SU-DHL-6 (cell line): ENCODE measurements at regions not wholly inside any gene's neighbourhood (a gene's known extent, or its start where the extent isn't known, plus 50 kb on each side); places are given as distances from the start of the nearest gene placed in this dataset.
"Not testable (repeated sequence)": the region's sequence is repeated elsewhere in the genome, so short reads cannot be mapped to it uniquely, and the experiment has no call there.

Experiments
- H2AFZ ChIP-seq: fragments of 200-600 bp; sonication (generic); 2 replicates; pipeline ENCODE4 v1.6.1; 2014; ENCODE audit warnings: low read depth, mild to moderate bottlenecking, moderate library complexity, mixed read lengths, antibody characterized with exemption, low read length; ENCODE audit not compliant: severe bottlenecking
- H3F3A ChIP-seq: fragments of 200-600 bp; shearing (Covaris generic); 2 replicates; pipeline ENCODE4 v1.6.0; 2016; ENCODE audit warnings: antibody characterized with exemption, mild to moderate bottlenecking; ENCODE audit not compliant: insufficient read depth
- H3K27ac ChIP-seq: fragments of 200-600 bp; sonication (generic); 2 replicates; pipeline ENCODE4 v1.5.1; 2016; ENCODE audit warnings: low read depth, mild to moderate bottlenecking, low read length, moderate library complexity, mixed read lengths
- H3K27me3 ChIP-seq: fragments of 200-600 bp; sonication (generic), shearing (Covaris generic); 2 replicates; pipeline ENCODE4 v1.6.0; 2014; ENCODE audit warnings: mild to moderate bottlenecking, low read length
- H3K36me3 ChIP-seq: fragments of 200-600 bp; sonication (generic); 2 replicates; pipeline ENCODE4 v1.6.1; 2014; ENCODE audit warnings: mild to moderate bottlenecking, low read length, mixed read lengths
- H3K4me2 ChIP-seq: fragments of 300-600, 200-600 bp; shearing (Covaris generic), sonication (generic); 2 replicates; pipeline ENCODE4 v1.6.0; 2014; ENCODE audit warnings: low read length, low read depth, mild to moderate bottlenecking; ENCODE audit not compliant: poor library complexity, severe bottlenecking
- H3K4me3 ChIP-seq: fragments of 200-600 bp; sonication (generic); 2 replicates; pipeline ENCODE4 v1.5.1; 2014; ENCODE audit warnings: antibody characterized with exemption, low read length, mild to moderate bottlenecking, mixed read lengths; ENCODE audit not compliant: insufficient read depth, poor library complexity, severe bottlenecking
- H3K79me2 ChIP-seq: fragments of 200-600 bp; sonication (generic); 2 replicates; pipeline ENCODE4 v1.6.1; 2014; ENCODE audit warnings: mild to moderate bottlenecking, low read length, moderate library complexity; ENCODE audit not compliant: insufficient read depth
- H3K9ac ChIP-seq: fragments of 200-600 bp; sonication (generic); 2 replicates; pipeline ENCODE4 v1.7.0; 2014; ENCODE audit warnings: mild to moderate bottlenecking, low read length
- H3K9me2 ChIP-seq: fragments of 200-600 bp; sonication (generic); replicated peaks from 2 replicates; pipeline ENCODE4 v1.6.1; 2014; ENCODE audit warnings: low read length; ENCODE audit not compliant: insufficient read depth
- H3K9me3 ChIP-seq: fragments of 200-600 bp; sonication (generic); 2 replicates; pipeline ENCODE4 v1.6.1; 2014; ENCODE audit warnings: low read length, mixed read lengths; ENCODE audit not compliant: insufficient read depth
- H4K20me1 ChIP-seq: fragments of 200-600 bp; sonication (generic); 2 replicates; pipeline ENCODE4 v1.6.1; 2014; ENCODE audit warnings: low read depth, mild to moderate bottlenecking, antibody characterized with exemption, low read length, moderate library complexity, mixed read lengths
- EZH2phosphoT487 ChIP-seq: fragments of 200-600 bp; sonication (generic), shearing (Covaris generic); conservative IDR thresholded peaks from 2 replicates; pipeline ENCODE4 v1.6.1; 2018; ENCODE audit warnings: mild to moderate bottlenecking, antibody characterized with exemption, low read length, moderate library complexity, mixed read lengths
- TF ChIP-seq, protein P1 (sequence below): fragments of 200-600 bp; sonication (generic); IDR thresholded peaks from one replicate; pipeline ENCODE4 v1.5.1; 2017; ENCODE audit warnings: antibody characterized with exemption, mild to moderate bottlenecking, low read length, moderate library complexity; ENCODE audit not compliant: insufficient read depth, poor library complexity, severe bottlenecking

DNA sequence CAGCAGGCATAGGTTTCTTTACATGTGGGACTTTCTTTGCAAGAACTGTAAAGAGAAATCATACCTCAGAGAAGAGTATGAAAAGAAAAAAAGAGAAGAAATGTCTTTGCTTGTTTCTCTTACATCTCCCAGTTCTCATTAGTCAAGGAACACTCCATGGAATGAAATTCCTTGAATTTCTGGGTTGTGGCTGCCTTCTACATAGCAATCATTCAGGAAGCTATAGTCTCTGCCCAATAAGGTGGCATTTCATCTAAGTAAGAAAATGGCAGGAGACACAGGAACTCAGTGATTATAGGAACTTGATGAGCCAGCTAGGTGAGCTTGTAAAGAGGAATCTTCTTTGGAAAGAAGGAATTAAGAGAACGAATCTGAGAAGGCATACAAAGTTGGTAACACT is 197.0 kb upstream of the FKBP1C start:
- Histone ChIP-seq H3K27ac (no peak overlapping the region), H3K27me3 (no peaks in the 10 kb centered on the region), H2AFZ (no peak overlapping the region)

DNA sequence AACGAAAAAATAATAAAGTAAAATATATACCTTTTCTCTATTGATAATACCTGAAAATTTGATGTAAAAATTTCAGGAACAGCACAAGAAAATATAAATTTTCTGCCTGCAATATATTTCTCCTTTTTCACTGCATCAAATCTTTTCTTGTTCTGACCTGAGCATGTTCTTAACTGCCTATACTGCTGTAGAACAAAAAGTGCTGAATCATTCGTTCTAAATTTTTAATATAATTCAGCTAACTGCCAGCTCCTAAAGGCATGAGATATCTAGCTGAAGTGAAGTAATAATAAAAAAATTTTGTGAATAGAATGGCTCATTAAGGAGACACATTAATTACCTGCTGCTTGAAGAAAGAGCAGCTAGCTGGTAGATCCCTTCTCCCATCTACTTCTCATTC is 188.6 kb upstream of the FKBP1C start:
- Histone ChIP-seq H3K27me3 (no peaks in the 10 kb centered on the region), H3K79me2 (no peaks in the 10 kb centered on the region), H3K9ac (no peak overlapping the region), H3K4me2 (no peak overlapping the region), H2AFZ (no peak overlapping the region), H3K9me3 (no peaks in the 10 kb centered on the region), H3K27ac (no peak overlapping the region), H3K36me3 (no peaks in the 10 kb centered on the region), H4K20me1 (no peaks in the 10 kb centered on the region), H3K9me2 (no peaks in the 10 kb centered on the region), H3K4me3 (no peak overlapping the region), H3F3A (no peaks in the 10 kb centered on the region)
- TF ChIP-seq, protein P1, sequence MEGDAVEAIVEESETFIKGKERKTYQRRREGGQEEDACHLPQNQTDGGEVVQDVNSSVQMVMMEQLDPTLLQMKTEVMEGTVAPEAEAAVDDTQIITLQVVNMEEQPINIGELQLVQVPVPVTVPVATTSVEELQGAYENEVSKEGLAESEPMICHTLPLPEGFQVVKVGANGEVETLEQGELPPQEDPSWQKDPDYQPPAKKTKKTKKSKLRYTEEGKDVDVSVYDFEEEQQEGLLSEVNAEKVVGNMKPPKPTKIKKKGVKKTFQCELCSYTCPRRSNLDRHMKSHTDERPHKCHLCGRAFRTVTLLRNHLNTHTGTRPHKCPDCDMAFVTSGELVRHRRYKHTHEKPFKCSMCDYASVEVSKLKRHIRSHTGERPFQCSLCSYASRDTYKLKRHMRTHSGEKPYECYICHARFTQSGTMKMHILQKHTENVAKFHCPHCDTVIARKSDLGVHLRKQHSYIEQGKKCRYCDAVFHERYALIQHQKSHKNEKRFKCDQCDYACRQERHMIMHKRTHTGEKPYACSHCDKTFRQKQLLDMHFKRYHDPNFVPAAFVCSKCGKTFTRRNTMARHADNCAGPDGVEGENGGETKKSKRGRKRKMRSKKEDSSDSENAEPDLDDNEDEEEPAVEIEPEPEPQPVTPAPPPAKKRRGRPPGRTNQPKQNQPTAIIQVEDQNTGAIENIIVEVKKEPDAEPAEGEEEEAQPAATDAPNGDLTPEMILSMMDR, result no peak
- TF ChIP-seq EZH2phosphoT487, result no peak

More for the DNA sequence above, 197.0 kb upstream of the FKBP1C start:
- no peak overlapping the region for H3K4me3 ChIP-seq
- no peak overlapping the region for H3K4me2 ChIP-seq
- TF ChIP-seq, protein P1, result no peak
- no peak for TF ChIP-seq EZH2phosphoT487
- H3K9ac ChIP-seq, result no peak overlapping the region
- H3K9me3 ChIP-seq, result no peaks in the 10 kb centered on the region
- no peaks in the 10 kb centered on the region for H3F3A ChIP-seq
- H4K20me1 ChIP-seq, result no peaks in the 10 kb centered on the region
- 0 out of 2 replicates have a peak, but pooled peaks cover 4% of the 10 kb centered on the region for H3K9me2 ChIP-seq
- H3K36me3 ChIP-seq, result no peaks in the 10 kb centered on the region
- H3K79me2 ChIP-seq, result no peaks in the 10 kb centered on the region

- no peak overlapping the region for H2AFZ ChIP-seq
- no peak overlapping the region for H3K4me2 ChIP-seq
- H3K4me3 ChIP-seq, result no peak overlapping the region
- no peaks in the 10 kb centered on the region for H3K36me3 ChIP-seq
- H3K79me2 ChIP-seq, result no peaks in the 10 kb centered on the region
- TF ChIP-seq, protein P1, result no peak
- no peak for TF ChIP-seq EZH2phosphoT487
- no peak overlapping the region for H3K9ac ChIP-seq
- H4K20me1 ChIP-seq, result no peaks in the 10 kb centered on the region
- H3K27ac ChIP-seq, result no peak overlapping the region
- H3K9me2 ChIP-seq, result no peaks in the 10 kb centered on the region
- H3F3A ChIP-seq, result no peaks in the 10 kb centered on the region
- no peaks in the 10 kb centered on the region for H3K27me3 ChIP-seq
- no peaks in the 10 kb centered on the region for H3K9me3 ChIP-seq
Measured at GRCh38 chr6:63023726-63024125, 187.5 kb upstream of the FKBP1C start.

- Histone ChIP-seq H3K9ac (no peak overlapping the region), H4K20me1 (no peaks in the 10 kb centered on the region), H2AFZ (no peak overlapping the region), H3K4me2 (no peak overlapping the region), H3K9me2 (no peaks in the 10 kb centered on the region), H3K79me2 (no peaks in the 10 kb centered on the region), H3K36me3 (no peaks in the 10 kb centered on the region), H3K4me3 (no peak overlapping the region), H3K27me3 (no peaks in the 10 kb centered on the region), H3F3A (no peaks in the 10 kb centered on the region), H3K27ac (no peak overlapping the region), H3K9me3 (no peaks in the 10 kb centered on the region)
- TF ChIP-seq, protein P1, result no peak
- no peak for TF ChIP-seq EZH2phosphoT487
Measured at GRCh38 chr6:63049216-63049615, 162.1 kb upstream of the FKBP1C start.

DNA sequence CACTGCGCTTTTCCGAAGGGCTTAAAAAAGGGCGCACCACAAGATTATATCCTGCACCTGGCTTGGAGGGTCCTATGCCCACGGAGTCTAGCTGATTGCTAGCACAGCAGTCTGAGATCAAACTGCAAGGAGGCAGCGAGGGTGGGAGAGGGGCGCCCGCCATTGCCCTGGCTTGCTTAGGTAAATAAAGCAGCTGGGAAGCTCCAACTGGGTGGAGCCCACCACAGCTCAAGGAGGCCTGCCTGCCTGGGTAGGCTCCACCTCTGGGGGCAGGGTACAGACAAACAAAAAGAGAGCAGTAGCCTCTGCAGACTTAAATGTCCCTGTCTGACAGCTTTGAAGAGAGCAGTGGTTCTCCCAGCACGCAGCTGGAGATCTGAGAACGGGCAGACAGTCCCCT is 158.1 kb upstream of the FKBP1C start:
- H3K27me3 ChIP-seq, H3K79me2 ChIP-seq, H3K9ac ChIP-seq, H3K27ac ChIP-seq, H3K36me3 ChIP-seq, H3K9me2 ChIP-seq, H3K4me3 ChIP-seq, H4K20me1 ChIP-seq, H3K4me2 ChIP-seq, H2AFZ ChIP-seq, H3F3A ChIP-seq, H3K9me3 ChIP-seq: not testable (repeated sequence)
